ENCODE measurements at regions not wholly inside any gene's neighbourhood (a gene's known extent, or its start where the extent isn't known, plus 50 kb on each side); places are given as distances from the start of the nearest gene placed in this dataset.

GRCh38 chr15:62758952-62759349 is 283.6 kb upstream of the TPM1 start:
- Histone ChIP-seq H3K36me3 (ENCODE audit: control insufficient read depth, insufficient read depth, low read length) (no peaks in the 10 kb centered on the region), H3K4me2 (ENCODE audit: low read length) (no peak overlapping the region), H3K9me3 (ENCODE audit: control insufficient read depth, low read length) (no peaks in the 10 kb centered on the region), H3K4me3 (ENCODE audit: low read depth, low read length) (no peak overlapping the region), H3K4me1 (no peaks in the 10 kb centered on the region), H3K27ac (no peak overlapping the region), H3K27me3 (ENCODE audit: control insufficient read depth, insufficient read depth, low read length) (no peaks in the 10 kb centered on the region), H3K9ac (no peak overlapping the region), H2AFZ (no peak overlapping the region), H3K79me2 (no peaks in the 10 kb centered on the region)
- TF ChIP-seq CTCF (IDR thresholded peaks at IDR 0.05), result no peak

- Histone ChIP-seq H3K27me3 (ENCODE audit: control insufficient read depth, insufficient read depth, low read length) (no peaks in the 10 kb centered on the region), H3K4me1 (no peaks in the 10 kb centered on the region), H3K9me3 (ENCODE audit: control insufficient read depth, low read length) (no peaks in the 10 kb centered on the region), H3K79me2 (no peaks in the 10 kb centered on the region), H3K27ac (no peak overlapping the region), H3K9ac (no peak overlapping the region), H3K36me3 (ENCODE audit: control insufficient read depth, insufficient read depth, low read length) (no peaks in the 10 kb centered on the region), H3K4me3 (ENCODE audit: low read depth, low read length) (no peak overlapping the region), H3K4me2 (ENCODE audit: low read length) (no peak overlapping the region), H2AFZ (no peak overlapping the region)
- TF ChIP-seq CTCF (IDR thresholded peaks at IDR 0.05), result no peak
Observed at GRCh38 chr15:62760538-62760937, 282.0 kb upstream of the TPM1 start.

- Histone ChIP-seq H3K27me3 (ENCODE audit: control insufficient read depth, insufficient read depth, low read length) (no peaks in the 10 kb centered on the region), H3K9ac (no peak overlapping the region), H3K4me2 (ENCODE audit: low read length) (no peak overlapping the region), H3K79me2 (no peaks in the 10 kb centered on the region), H3K27ac (no peak overlapping the region), H2AFZ (no peak overlapping the region), H3K4me3 (ENCODE audit: low read depth, low read length) (no peak overlapping the region), H3K36me3 (ENCODE audit: control insufficient read depth, insufficient read depth, low read length) (no peaks in the 10 kb centered on the region), H3K9me3 (ENCODE audit: control insufficient read depth, low read length) (no peaks in the 10 kb centered on the region), H3K4me1 (no peaks in the 10 kb centered on the region)
- no peak for TF ChIP-seq CTCF (IDR thresholded peaks at IDR 0.05)
Observed at GRCh38 chr15:62765916-62766315, 276.6 kb upstream of the TPM1 start.

- Histone ChIP-seq H3K27ac (no peak overlapping the region), H3K4me1 (no peaks in the 10 kb centered on the region), H3K9me3 (ENCODE audit: control insufficient read depth, low read length) (no peaks in the 10 kb centered on the region), H3K9ac (no peak overlapping the region), H3K4me2 (ENCODE audit: low read length) (no peak overlapping the region), H3K4me3 (ENCODE audit: low read depth, low read length) (no peak overlapping the region), H3K79me2 (no peaks in the 10 kb centered on the region), H3K27me3 (ENCODE audit: control insufficient read depth, insufficient read depth, low read length) (no peaks in the 10 kb centered on the region), H2AFZ (no peak overlapping the region), H3K36me3 (ENCODE audit: control insufficient read depth, insufficient read depth, low read length) (no peaks in the 10 kb centered on the region)
- no peak for TF ChIP-seq CTCF (IDR thresholded peaks at IDR 0.05)
Observed at GRCh38 chr15:62766599-62766998, 275.9 kb upstream of the TPM1 start.

- no peak overlapping the region for H3K4me2 ChIP-seq (ENCODE audit: low read length)
- H3K27ac ChIP-seq, result no peak overlapping the region
- H3K27me3 ChIP-seq (ENCODE audit: control insufficient read depth, insufficient read depth, low read length), result no peaks in the 10 kb centered on the region
- no peaks in the 10 kb centered on the region for H3K79me2 ChIP-seq
- H3K9ac ChIP-seq, result no peak overlapping the region
- H2AFZ ChIP-seq, result no peak overlapping the region
- TF ChIP-seq CTCF (IDR thresholded peaks at IDR 0.05), result no peak
- no peaks in the 10 kb centered on the region for H3K36me3 ChIP-seq (ENCODE audit: control insufficient read depth, insufficient read depth, low read length)
- H3K4me1 ChIP-seq, result no peaks in the 10 kb centered on the region
- no peak overlapping the region for H3K4me3 ChIP-seq (ENCODE audit: low read depth, low read length)
- no peaks in the 10 kb centered on the region for H3K9me3 ChIP-seq (ENCODE audit: control insufficient read depth, low read length)
Observed at GRCh38 chr15:62769604-62770003, 272.9 kb upstream of the TPM1 start.
